D721Med (cell line): ENCODE measurements at regions not wholly inside any gene's neighbourhood (a gene's known extent, or its start where the extent isn't known, plus 50 kb on each side); places are given as distances from the start of the nearest gene placed in this dataset.
"Not testable (repeated sequence)": the region's sequence is repeated elsewhere in the genome, so short reads cannot be mapped to it uniquely, and the experiment has no call there.

Experiments used
- DNase-seq: peaks from one replicate; pipeline ENCODE4 v3.0.0; 2011; ENCODE audit warnings: low spot score; ENCODE audit not compliant: insufficient read length
- FAIRE-seq: peaks from 2 replicates; lab custom pipeline; 2011; peaks lifted over from hg19 to GRCh38; lab: Jason Lieb, UNC
- TF ChIP-seq, protein P1 (sequence below): IDR thresholded peaks from 2 replicates; pipeline ENCODE4 v1.5.1; 2012; ENCODE audit warnings: mild to moderate bottlenecking, control low read depth; ENCODE audit not compliant: insufficient read depth; ENCODE audit errors: missing control alignments

DNA sequence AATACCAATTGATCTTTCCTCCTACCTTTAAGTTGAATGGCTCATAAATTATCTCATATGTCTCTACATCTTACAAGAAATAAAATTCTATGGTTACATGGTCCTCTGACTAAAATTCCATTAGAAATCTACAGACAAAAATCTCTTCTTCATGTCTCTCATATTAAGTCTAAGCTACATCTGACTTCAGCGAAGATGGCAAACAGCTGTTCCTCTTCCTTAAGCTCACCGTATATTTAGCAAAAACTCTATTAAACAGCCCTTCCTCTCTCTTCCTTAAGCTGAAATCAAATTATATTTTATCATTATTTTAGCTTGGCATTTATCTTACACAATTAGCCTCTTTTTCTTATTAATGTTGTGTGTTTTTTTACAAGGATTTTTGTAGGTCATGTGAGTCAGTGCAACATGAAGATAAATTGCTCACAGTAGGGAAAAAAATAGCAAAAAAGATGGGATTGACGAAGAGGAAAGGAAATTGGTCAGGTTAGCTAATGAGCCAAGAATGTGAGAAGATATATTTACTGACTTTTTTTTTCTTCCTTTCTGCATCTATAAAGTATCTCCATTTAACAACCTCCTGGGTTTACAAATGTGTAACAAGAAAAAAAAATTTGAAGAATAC is 2412.8 kb downstream of the ARAP2 start:
- FAIRE-seq (no peak), DNase-seq (no peak)
- TF ChIP-seq, protein P1, sequence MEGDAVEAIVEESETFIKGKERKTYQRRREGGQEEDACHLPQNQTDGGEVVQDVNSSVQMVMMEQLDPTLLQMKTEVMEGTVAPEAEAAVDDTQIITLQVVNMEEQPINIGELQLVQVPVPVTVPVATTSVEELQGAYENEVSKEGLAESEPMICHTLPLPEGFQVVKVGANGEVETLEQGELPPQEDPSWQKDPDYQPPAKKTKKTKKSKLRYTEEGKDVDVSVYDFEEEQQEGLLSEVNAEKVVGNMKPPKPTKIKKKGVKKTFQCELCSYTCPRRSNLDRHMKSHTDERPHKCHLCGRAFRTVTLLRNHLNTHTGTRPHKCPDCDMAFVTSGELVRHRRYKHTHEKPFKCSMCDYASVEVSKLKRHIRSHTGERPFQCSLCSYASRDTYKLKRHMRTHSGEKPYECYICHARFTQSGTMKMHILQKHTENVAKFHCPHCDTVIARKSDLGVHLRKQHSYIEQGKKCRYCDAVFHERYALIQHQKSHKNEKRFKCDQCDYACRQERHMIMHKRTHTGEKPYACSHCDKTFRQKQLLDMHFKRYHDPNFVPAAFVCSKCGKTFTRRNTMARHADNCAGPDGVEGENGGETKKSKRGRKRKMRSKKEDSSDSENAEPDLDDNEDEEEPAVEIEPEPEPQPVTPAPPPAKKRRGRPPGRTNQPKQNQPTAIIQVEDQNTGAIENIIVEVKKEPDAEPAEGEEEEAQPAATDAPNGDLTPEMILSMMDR: no peak

DNA sequence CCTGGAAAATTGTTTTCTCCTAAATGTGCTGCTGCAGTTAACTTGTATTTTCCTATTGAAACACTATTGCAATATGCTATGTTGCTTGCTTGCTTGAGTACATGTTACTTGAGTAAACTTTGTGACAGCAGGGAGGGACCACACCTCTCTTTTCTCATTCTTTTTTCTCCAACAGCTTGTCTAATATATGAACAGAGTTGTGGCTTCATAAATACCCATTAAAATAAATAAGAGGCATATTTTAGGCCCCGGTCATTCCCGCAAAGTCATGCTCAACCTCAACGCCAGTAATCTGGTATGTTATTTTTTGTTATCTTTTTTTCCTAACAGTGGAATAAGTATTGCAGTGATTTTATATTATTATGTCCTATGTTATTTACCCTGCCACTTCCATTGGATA is 2408.6 kb downstream of the ARAP2 start:
- not testable (repeated sequence) for DNase-seq, FAIRE-seq

DNA sequence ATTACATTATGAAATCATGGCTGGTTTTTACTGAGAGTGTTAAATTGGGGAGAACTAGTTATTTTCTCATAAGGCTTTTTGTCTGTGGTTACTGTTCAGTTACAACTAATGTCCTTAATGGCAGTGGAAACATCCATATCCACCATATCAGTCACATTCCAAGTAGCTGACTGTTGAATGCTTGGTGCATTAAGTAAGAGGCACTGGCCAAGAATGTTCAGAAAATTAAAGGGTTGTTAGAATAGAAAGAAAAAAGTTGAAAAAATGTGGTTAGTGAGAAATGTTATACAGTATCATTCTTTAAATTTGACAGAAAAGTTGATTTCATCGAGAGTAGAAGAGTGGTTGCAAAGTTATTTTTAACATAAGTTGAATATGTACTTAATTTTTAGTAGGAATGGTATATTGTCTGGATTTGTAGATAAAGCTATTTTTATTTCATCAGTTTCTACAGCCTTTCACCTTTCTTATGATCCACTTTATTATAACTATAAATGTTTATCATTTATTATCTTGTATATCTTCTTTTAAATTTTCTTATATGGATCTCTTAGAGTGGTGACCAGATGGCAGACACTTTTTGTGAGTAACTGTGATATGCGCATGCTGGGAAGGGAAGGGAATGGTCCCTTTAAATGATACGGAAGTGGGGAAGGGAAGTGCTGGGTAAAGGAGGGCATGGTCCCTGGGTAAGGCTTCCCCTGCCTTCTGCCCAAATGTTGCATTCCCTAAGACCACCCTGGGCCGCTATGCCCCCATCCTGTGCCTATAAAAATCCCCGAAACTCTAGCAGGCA is 2407.1 kb downstream of the ARAP2 start:
- TF ChIP-seq, protein P1: no peak
- FAIRE-seq (no peak), DNase-seq (no peak)

DNA sequence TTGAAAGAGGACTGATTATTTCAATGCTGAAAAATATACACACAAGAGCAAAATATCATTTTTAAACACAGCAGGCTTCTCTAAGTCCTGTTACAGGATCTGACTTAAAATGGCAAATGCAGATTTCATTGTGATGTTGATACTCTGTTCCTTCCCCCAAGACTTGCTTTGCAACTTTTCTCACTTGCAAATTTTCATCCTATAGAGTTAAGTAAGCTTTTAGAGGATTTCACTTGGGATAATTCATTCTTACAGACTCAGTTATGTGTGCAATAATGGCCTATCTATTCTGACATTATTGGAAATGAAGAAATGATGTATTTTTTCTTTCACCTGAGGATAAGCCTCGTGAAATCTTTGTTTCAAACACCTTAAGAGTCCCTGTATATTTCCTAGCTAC is 2403.2 kb downstream of the ARAP2 start:
- no peak for FAIRE-seq
- DNase-seq: no peak
- TF ChIP-seq, protein P1: no peak

DNA sequence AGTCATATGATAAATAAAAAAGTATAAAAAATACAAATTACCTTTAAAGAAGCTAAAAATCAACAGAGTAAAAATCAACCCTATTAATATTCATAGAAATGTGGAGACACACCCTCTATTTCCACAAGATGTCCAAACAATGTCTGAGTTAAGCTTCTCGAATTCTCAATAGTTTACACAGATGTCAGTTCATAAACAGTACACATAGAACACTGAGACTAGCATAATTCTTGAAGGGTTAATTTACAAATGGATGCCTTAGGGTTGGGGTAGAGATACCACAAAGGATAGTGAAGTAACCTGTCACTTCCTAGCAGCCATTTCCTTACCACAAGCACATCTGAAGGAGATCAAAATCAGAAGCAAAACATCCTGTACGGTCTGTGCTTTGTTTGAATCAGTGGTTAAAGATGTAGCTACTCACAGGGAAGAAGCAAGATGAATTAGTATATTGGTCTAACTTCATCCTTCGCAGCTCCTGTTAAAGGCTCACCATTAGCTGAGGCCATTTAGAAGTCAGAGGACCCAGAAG is 2393.9 kb downstream of the ARAP2 start:
- TF ChIP-seq, protein P1: no peak
- DNase-seq (no peak), FAIRE-seq (no peak)

DNA sequence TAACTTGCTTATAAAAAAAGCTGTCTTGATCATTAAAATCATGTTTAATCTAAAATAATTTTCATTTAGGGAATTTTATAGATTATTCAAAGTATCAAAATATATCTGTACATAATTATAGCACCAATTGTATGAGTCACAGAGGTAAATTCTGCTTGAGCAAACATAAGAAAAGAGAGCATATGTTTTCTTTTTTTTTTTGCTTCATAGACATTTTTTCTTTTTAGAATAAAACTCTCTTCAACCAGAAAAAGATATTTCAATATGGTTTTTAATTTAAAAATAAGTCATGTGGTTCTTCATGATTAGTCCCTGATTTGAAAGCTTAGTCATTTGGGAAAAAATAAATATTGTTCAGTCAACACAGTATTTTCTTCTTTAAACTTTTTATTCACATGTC is 2390.6 kb downstream of the ARAP2 start:
- FAIRE-seq, DNase-seq: not testable (repeated sequence)

DNA sequence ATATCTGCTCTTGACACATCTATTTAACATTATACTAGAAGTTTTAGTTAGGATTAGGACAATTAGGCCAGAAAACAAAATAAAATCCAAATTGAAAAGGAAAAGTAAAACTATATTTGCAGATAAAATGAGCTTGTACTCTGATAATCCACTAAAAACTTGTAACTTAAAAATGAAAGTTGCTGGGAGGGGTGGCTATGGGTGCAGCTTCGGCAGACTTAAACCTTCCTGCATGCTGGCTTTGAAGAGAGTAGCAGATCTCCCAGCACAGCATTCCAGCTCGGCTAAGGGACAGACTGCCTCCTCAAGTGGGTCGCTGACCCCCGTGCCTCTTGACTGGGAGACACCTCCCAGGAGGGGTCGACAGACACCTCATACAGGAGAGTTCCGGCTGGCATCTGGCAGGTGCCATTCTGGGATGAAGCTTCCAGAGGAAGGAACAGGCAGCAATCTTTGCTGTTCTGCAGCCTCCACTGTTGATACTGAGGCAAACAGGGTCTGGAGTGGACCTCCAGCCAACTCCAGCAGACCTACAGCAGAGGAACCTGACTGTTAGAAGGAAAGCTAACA is 2379.9 kb downstream of the ARAP2 start:
- FAIRE-seq (no peak), DNase-seq (no peak)

More for the DNA sequence above, 2379.9 kb downstream of the ARAP2 start:
- TF ChIP-seq, protein P1: no peak
